ENCODE measurements at regions not wholly inside any gene's neighbourhood (a gene's known extent, or its start where the extent isn't known, plus 50 kb on each side); places are given as distances from the start of the nearest gene placed in this dataset.

DNA sequence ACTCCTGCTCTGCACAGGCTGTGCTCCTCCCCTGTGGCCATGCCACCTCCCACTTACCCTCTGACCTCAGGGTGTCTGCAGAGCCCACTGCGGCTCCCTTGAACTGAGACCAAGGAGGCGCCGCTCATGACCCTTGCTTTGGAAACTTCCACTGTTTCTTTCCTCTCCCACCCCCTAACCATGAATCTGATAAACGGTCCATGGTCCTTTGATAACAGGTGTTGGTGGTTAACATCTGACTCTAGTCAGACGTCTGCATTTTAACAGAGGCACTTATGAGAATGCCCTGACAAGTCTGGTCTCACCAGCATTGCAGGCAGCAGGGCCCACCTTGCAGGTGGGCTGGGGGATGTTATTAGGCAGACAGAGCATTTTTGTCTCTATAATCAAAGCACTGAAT lies 113.6 kb upstream of the APCDD1 start:
- H3K27me3 ChIP-seq (ENCODE audit: low read length): no peaks in the 10 kb centered on the region
- no peak overlapping the region for H3K9ac ChIP-seq (ENCODE audit: low read length)

DNA sequence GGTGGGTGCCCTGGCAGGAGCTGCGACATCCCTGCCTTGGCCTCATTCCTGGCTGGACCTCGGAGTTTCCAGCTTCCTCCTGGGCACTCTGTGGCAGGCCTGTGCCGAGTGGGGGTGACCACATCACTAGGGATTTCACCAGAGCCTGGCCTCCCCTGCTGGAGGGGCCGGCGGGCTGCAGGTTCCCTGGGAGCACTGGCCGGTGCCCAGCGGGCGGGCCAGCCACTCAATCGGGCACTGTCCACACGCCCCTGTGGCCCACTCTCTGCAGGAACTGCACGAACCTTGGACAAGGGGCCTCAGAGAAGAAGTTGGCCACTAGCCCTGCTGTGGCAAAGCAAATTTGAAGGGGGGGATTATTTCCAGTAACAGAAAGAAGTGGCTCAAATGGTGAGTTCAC lies 110.7 kb upstream of the APCDD1 start:
- Histone ChIP-seq H3K4me3 (ENCODE audit: low read length) (no peak overlapping the region), H4K20me1 (ENCODE audit: insufficient read depth, low read depth, low read length) (no peaks in the 10 kb centered on the region), H3K36me3 (ENCODE audit: insufficient read depth, low read length) (no peaks in the 10 kb centered on the region), H3K9me3 (ENCODE audit: low read length) (no peaks in the 10 kb centered on the region), H3K4me1 (ENCODE audit: low read length) (no peaks in the 10 kb centered on the region), H2AFZ (ENCODE audit: low read length) (no peak overlapping the region), H3K4me2 (ENCODE audit: low read depth, low read length, poor library complexity, severe bottlenecking) (no peak overlapping the region), H3K27me3 (ENCODE audit: low read length) (no peaks in the 10 kb centered on the region), H3K9ac (ENCODE audit: low read length) (no peak overlapping the region), H3K9me2 (replicated peaks; ENCODE audit: insufficient read depth, low read length) (no peaks in the 10 kb centered on the region), H3K79me2 (ENCODE audit: low read length) (no peaks in the 10 kb centered on the region), H3K27ac (ENCODE audit: low read length) (no peak overlapping the region)
- DNase-seq: no peak

More for the DNA sequence above, 113.6 kb upstream of the APCDD1 start:
- Histone ChIP-seq H2AFZ (ENCODE audit: low read length) (no peak overlapping the region), H3K4me1 (ENCODE audit: low read length) (no peaks in the 10 kb centered on the region), H3K4me2 (ENCODE audit: low read depth, low read length, poor library complexity, severe bottlenecking) (no peak overlapping the region), H3K9me2 (replicated peaks; ENCODE audit: insufficient read depth, low read length) (no peaks in the 10 kb centered on the region), H4K20me1 (ENCODE audit: insufficient read depth, low read depth, low read length) (no peaks in the 10 kb centered on the region), H3K79me2 (ENCODE audit: low read length) (no peaks in the 10 kb centered on the region), H3K9me3 (ENCODE audit: low read length) (no peaks in the 10 kb centered on the region), H3K36me3 (ENCODE audit: insufficient read depth, low read length) (no peaks in the 10 kb centered on the region), H3K4me3 (ENCODE audit: low read length) (no peak overlapping the region), H3K27ac (ENCODE audit: low read length) (no peak overlapping the region)
- DNase-seq: no peak

DNA sequence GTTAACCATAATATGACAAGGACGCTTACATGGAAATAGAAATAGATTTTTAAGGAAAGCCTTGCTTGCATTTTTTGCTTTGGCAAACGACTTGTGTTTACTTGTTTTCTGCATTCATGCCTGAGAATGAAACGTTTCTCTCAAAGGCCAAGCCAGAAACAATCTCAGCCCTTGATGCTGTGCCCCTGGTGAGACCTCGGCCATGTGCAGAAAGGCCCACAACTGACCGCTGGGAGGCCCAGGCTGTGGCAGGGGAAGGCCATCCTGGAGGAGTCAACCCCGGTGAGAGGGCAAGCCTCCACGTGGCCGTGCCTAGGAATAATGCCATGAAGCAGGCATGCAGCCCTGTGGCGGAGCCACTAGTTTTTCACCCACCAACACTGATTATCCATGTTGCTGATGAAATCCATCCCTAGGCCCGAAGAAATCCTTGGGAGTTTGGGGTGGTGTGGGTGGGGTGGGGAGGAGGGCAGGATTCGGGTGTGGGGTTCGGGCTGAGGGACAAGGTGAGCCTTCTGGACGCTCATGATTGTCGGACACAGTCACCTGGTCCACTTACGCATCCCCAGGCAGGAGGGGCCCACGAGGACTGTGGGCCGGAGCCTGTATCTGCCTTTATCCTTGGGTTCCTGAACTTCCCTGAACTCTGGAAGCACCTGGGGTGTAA lies 107.6 kb upstream of the APCDD1 start:
- Histone ChIP-seq H4K20me1 (ENCODE audit: insufficient read depth, low read depth, low read length) (no peaks in the 10 kb centered on the region), H3K4me2 (ENCODE audit: low read depth, low read length, poor library complexity, severe bottlenecking) (no peak overlapping the region), H3K79me2 (ENCODE audit: low read length) (no peaks in the 10 kb centered on the region), H3K4me1 (ENCODE audit: low read length) (no peaks in the 10 kb centered on the region), H3K9me3 (ENCODE audit: low read length) (no peaks in the 10 kb centered on the region), H3K36me3 (ENCODE audit: insufficient read depth, low read length) (no peaks in the 10 kb centered on the region), H3K27me3 (ENCODE audit: low read length) (no peaks in the 10 kb centered on the region), H3K4me3 (ENCODE audit: low read length) (no peak overlapping the region), H2AFZ (ENCODE audit: low read length) (no peak overlapping the region), H3K9ac (ENCODE audit: low read length) (no peak overlapping the region), H3K27ac (ENCODE audit: low read length) (no peak overlapping the region), H3K9me2 (replicated peaks; ENCODE audit: insufficient read depth, low read length) (no peaks in the 10 kb centered on the region)
- DNase-seq: no peak

DNA sequence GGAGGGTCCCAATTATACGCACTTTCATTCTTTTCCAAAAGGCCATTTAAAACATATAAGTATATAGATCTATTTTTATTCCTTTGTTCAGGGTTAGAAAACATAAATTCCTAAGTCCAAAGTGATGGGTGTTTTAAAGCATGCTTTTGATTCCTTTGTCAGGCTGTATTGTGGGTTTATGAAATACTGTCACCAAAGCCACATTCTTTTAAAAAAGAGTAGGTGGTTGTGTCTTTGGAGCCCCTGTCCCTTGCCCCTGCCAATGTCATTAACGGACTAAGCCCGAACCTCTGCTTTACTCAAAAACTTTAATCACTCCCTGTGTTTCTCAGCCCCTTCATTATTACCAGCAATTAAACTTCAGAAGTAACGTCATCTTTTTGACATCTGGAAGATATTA lies 104.9 kb upstream of the APCDD1 start:
- no peak for DNase-seq
- Histone ChIP-seq H2AFZ (ENCODE audit: low read length) (no peak overlapping the region), H3K9ac (ENCODE audit: low read length) (no peak overlapping the region), H3K36me3 (ENCODE audit: insufficient read depth, low read length) (no peaks in the 10 kb centered on the region), H3K9me3 (ENCODE audit: low read length) (no peaks in the 10 kb centered on the region), H3K4me1 (ENCODE audit: low read length) (no peaks in the 10 kb centered on the region), H3K27me3 (ENCODE audit: low read length) (no peaks in the 10 kb centered on the region), H3K4me2 (ENCODE audit: low read depth, low read length, poor library complexity, severe bottlenecking) (no peak overlapping the region), H4K20me1 (ENCODE audit: insufficient read depth, low read depth, low read length) (no peaks in the 10 kb centered on the region), H3K27ac (ENCODE audit: low read length) (no peak overlapping the region), H3K4me3 (ENCODE audit: low read length) (no peak overlapping the region), H3K79me2 (ENCODE audit: low read length) (no peaks in the 10 kb centered on the region), H3K9me2 (replicated peaks; ENCODE audit: insufficient read depth, low read length) (no peaks in the 10 kb centered on the region)

DNA sequence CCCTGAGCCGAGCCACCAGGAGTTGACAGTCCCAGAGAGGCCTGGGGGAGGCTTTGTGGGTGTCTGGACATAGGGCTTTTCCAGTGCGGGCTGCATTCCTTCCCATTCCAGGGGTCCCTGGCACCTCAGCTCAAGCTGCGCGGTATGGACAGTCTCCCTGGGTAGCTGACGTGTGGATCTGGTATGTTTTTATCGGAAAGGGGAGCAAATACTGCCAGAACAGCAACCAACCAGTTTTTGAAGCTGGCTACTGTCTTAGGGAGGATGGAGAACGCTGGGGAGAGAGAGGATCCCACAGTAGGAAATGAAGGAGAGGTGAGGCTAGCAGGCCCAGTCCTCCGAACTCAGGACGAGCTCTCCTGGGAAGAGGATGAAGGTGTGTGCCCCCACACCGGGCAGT lies 103.8 kb upstream of the APCDD1 start:
- H2AFZ ChIP-seq (ENCODE audit: low read length): no peak overlapping the region
- H4K20me1 ChIP-seq (ENCODE audit: insufficient read depth, low read depth, low read length): no peaks in the 10 kb centered on the region
- H3K4me3 ChIP-seq (ENCODE audit: low read length): no peak overlapping the region
- no peaks in the 10 kb centered on the region for H3K79me2 ChIP-seq (ENCODE audit: low read length)
- H3K9me3 ChIP-seq (ENCODE audit: low read length): no peaks in the 10 kb centered on the region
- no peak for DNase-seq
- H3K27me3 ChIP-seq (ENCODE audit: low read length): no peaks in the 10 kb centered on the region
- H3K4me2 ChIP-seq (ENCODE audit: low read depth, low read length, poor library complexity, severe bottlenecking): no peak overlapping the region
- no peak overlapping the region for H3K9ac ChIP-seq (ENCODE audit: low read length)
- no peaks in the 10 kb centered on the region for H3K36me3 ChIP-seq (ENCODE audit: insufficient read depth, low read length)
- H3K27ac ChIP-seq (ENCODE audit: low read length): no peak overlapping the region
- no peaks in the 10 kb centered on the region for H3K4me1 ChIP-seq (ENCODE audit: low read length)
- H3K9me2 ChIP-seq (replicated peaks; ENCODE audit: insufficient read depth, low read length): no peaks in the 10 kb centered on the region

DNA sequence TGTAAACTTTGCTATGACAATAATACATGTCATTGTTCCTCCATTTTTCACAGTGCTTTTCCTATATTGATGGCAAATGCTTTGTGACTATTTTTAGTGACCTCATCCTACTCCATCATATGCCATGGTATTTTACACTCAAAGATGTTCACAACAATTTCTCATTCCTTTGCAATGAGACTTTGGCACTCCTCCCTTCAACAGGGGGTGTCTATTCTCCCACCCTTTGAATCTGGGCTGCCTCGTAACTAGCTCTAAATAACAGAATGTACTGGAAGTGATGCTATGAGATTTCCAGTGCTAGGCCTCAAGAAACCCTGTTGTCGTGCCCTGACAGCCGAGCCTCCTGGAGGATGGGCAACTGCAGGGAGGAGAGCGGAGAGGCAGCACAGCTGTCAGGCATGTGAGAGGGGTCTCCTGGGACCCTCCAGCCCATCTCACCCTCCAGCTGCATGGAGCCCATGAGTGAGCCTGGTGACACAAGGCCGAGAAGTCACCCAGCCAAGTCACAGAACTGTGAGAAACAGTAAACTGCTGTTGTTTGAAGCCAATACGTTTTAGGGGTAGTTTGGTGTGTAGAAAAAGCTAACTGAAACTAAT lies 103.1 kb upstream of the APCDD1 start:
- no peak for DNase-seq

GRCh38 chr18:10351858-10352257 lies 102.6 kb upstream of the APCDD1 start:
- Histone ChIP-seq H3K36me3 (ENCODE audit: insufficient read depth, low read length) (no peaks in the 10 kb centered on the region), H3K4me1 (ENCODE audit: low read length) (no peaks in the 10 kb centered on the region), H3K9ac (ENCODE audit: low read length) (no peak overlapping the region), H4K20me1 (ENCODE audit: insufficient read depth, low read depth, low read length) (no peaks in the 10 kb centered on the region), H3K4me2 (ENCODE audit: low read depth, low read length, poor library complexity, severe bottlenecking) (no peak overlapping the region), H3K27me3 (ENCODE audit: low read length) (0 out of 2 replicates have a peak, but pooled peaks cover 4% of the 10 kb centered on the region), H3K27ac (ENCODE audit: low read length) (no peak overlapping the region), H3K79me2 (ENCODE audit: low read length) (no peaks in the 10 kb centered on the region), H3K9me3 (ENCODE audit: low read length) (no peaks in the 10 kb centered on the region), H3K9me2 (replicated peaks; ENCODE audit: insufficient read depth, low read length) (no peaks in the 10 kb centered on the region), H3K4me3 (ENCODE audit: low read length) (no peak overlapping the region), H2AFZ (ENCODE audit: low read length) (no peak overlapping the region)
- DNase-seq: no peak

More for the DNA sequence above, 103.1 kb upstream of the APCDD1 start:
- H3K4me2 ChIP-seq (ENCODE audit: low read depth, low read length, poor library complexity, severe bottlenecking): no peak overlapping the region
- no peaks in the 10 kb centered on the region for H3K9me2 ChIP-seq (replicated peaks; ENCODE audit: insufficient read depth, low read length)
- no peaks in the 10 kb centered on the region for H3K36me3 ChIP-seq (ENCODE audit: insufficient read depth, low read length)
- H3K4me1 ChIP-seq (ENCODE audit: low read length): no peaks in the 10 kb centered on the region
- no peaks in the 10 kb centered on the region for H4K20me1 ChIP-seq (ENCODE audit: insufficient read depth, low read depth, low read length)
- no peak overlapping the region for H3K9ac ChIP-seq (ENCODE audit: low read length)
- no peaks in the 10 kb centered on the region for H3K9me3 ChIP-seq (ENCODE audit: low read length)
- H3K79me2 ChIP-seq (ENCODE audit: low read length): no peaks in the 10 kb centered on the region
- no peaks in the 10 kb centered on the region for H3K27me3 ChIP-seq (ENCODE audit: low read length)
- no peak overlapping the region for H3K27ac ChIP-seq (ENCODE audit: low read length)
- H3K4me3 ChIP-seq (ENCODE audit: low read length): no peak overlapping the region
- H2AFZ ChIP-seq (ENCODE audit: low read length): no peak overlapping the region

GRCh38 chr18:10352671-10353070 lies 101.8 kb upstream of the APCDD1 start:
- Histone ChIP-seq H2AFZ (ENCODE audit: low read length) (no peak overlapping the region), H3K4me2 (ENCODE audit: low read depth, low read length, poor library complexity, severe bottlenecking) (no peak overlapping the region), H3K9ac (ENCODE audit: low read length) (no peak overlapping the region), H4K20me1 (ENCODE audit: insufficient read depth, low read depth, low read length) (no peaks in the 10 kb centered on the region), H3K36me3 (ENCODE audit: insufficient read depth, low read length) (no peaks in the 10 kb centered on the region), H3K27ac (ENCODE audit: low read length) (no peak overlapping the region), H3K27me3 (ENCODE audit: low read length) (0 out of 2 replicates have a peak, but pooled peaks cover 4% of the 10 kb centered on the region), H3K4me1 (ENCODE audit: low read length) (no peaks in the 10 kb centered on the region), H3K9me3 (ENCODE audit: low read length) (no peaks in the 10 kb centered on the region), H3K9me2 (replicated peaks; ENCODE audit: insufficient read depth, low read length) (no peaks in the 10 kb centered on the region), H3K79me2 (ENCODE audit: low read length) (no peaks in the 10 kb centered on the region), H3K4me3 (ENCODE audit: low read length) (no peak overlapping the region)
- DNase-seq: no peak
